Activated CD4-positive, alpha-beta T cell treated with anti-CD3 and anti-CD28 coated beads for 48 hours (primary cell): ENCODE measurements at regions not wholly inside any gene's neighbourhood (a gene's known extent, or its start where the extent isn't known, plus 50 kb on each side); places are given as distances from the start of the nearest gene placed in this dataset.

Experiments used
- DNase-seq: peaks from one replicate; pipeline ENCODE4 v3.0.0-alpha.2; 2020

GRCh38 chr9:96183751-96184150 is 118.2 kb downstream of the HSD17B3 start:
- DNase-seq, result no peak

GRCh38 chr9:96178153-96178552 is 123.8 kb downstream of the HSD17B3 start:
- no peak for DNase-seq

- no peak for DNase-seq
These were observed 124.3 kb downstream of the HSD17B3 start for GRCh38 chr9:96177719-96178028.

GRCh38 chr9:96177005-96177718 is 124.8 kb downstream of the HSD17B3 start:
- DNase-seq, result no peak

- DNase-seq, result no peak
These were observed 126.2 kb downstream of the HSD17B3 start for GRCh38 chr9:96175796-96176195.

- no peak for DNase-seq
These were observed 127.0 kb downstream of the HSD17B3 start for GRCh38 chr9:96175001-96175400.

- DNase-seq, result no peak
These were observed 127.6 kb downstream of the HSD17B3 start for GRCh38 chr9:96174371-96174770.

GRCh38 chr9:96173640-96174039 is 128.3 kb downstream of the HSD17B3 start:
- DNase-seq, result no peak

GRCh38 chr9:96172797-96173196 is 129.2 kb downstream of the HSD17B3 start:
- DNase-seq, result no peak

GRCh38 chr9:96171728-96172127 is 130.2 kb downstream of the HSD17B3 start:
- DNase-seq, result no peak

GRCh38 chr9:96169901-96170300 is 132.1 kb downstream of the HSD17B3 start:
- DNase-seq, result no peak

- no peak for DNase-seq
These were observed 132.5 kb downstream of the HSD17B3 start for GRCh38 chr9:96169484-96169883.

GRCh38 chr9:96168882-96169281 is 133.1 kb downstream of the HSD17B3 start:
- no peak for DNase-seq

- DNase-seq, result no peak
These were observed 135.0 kb downstream of the HSD17B3 start for GRCh38 chr9:96167011-96167410.

GRCh38 chr9:96164268-96164683 is 137.7 kb downstream of the HSD17B3 start:
- DNase-seq, result no peak

GRCh38 chr9:96163712-96164111 is 138.3 kb downstream of the HSD17B3 start:
- no peak for DNase-seq

GRCh38 chr9:96163161-96163560 is 138.8 kb downstream of the HSD17B3 start:
- no peak for DNase-seq

- no peak for DNase-seq
These were observed 140.2 kb downstream of the HSD17B3 start for GRCh38 chr9:96161819-96162218.

- no peak for DNase-seq
These were observed 141.1 kb downstream of the HSD17B3 start for GRCh38 chr9:96160866-96161265.

- DNase-seq, result no peak
These were observed 141.8 kb downstream of the HSD17B3 start for GRCh38 chr9:96160168-96160567.

GRCh38 chr9:96159596-96159995 is 142.4 kb downstream of the HSD17B3 start:
- no peak for DNase-seq

GRCh38 chr9:96158909-96159575 is 142.9 kb downstream of the HSD17B3 start:
- DNase-seq, result no peak

GRCh38 chr9:96158147-96158546 is 143.8 kb downstream of the HSD17B3 start:
- DNase-seq, result no peak

GRCh38 chr9:96157675-96158074 is 144.3 kb downstream of the HSD17B3 start:
- no peak for DNase-seq
